ENCODE measurements at regions not wholly inside any gene's neighbourhood (a gene's known extent, or its start where the extent isn't known, plus 50 kb on each side); places are given as distances from the start of the nearest gene placed in this dataset.

- H3K27me3 ChIP-seq: no peaks in the 10 kb centered on the region
- intact Hi-C loops (cut with DNase I): no loop called here
- no peak overlapping the region for H3K27ac ChIP-seq
- TF ChIP-seq, protein P1, sequence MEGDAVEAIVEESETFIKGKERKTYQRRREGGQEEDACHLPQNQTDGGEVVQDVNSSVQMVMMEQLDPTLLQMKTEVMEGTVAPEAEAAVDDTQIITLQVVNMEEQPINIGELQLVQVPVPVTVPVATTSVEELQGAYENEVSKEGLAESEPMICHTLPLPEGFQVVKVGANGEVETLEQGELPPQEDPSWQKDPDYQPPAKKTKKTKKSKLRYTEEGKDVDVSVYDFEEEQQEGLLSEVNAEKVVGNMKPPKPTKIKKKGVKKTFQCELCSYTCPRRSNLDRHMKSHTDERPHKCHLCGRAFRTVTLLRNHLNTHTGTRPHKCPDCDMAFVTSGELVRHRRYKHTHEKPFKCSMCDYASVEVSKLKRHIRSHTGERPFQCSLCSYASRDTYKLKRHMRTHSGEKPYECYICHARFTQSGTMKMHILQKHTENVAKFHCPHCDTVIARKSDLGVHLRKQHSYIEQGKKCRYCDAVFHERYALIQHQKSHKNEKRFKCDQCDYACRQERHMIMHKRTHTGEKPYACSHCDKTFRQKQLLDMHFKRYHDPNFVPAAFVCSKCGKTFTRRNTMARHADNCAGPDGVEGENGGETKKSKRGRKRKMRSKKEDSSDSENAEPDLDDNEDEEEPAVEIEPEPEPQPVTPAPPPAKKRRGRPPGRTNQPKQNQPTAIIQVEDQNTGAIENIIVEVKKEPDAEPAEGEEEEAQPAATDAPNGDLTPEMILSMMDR (IDR thresholded peaks at IDR 0.05): no peak
- no peak for TF ChIP-seq POLR2A (IDR thresholded peaks at IDR 0.05)
- WGBS, 2 donors: 89 to 94% methylated on average over 8 of the region's 8 CpGs
- DNase-seq: no peak
- H3K9me3 ChIP-seq: no peaks in the 10 kb centered on the region
- H3K4me3 ChIP-seq (replicated peaks in 1 of 3): no peak overlapping the region
- H3K4me1 ChIP-seq: peaks cover 9 to 26% of the 10 kb centered on the region in 2 donors
- H3K36me3 ChIP-seq: no peaks in the 10 kb centered on the region
These were observed 256.6 kb downstream of the LOXHD1 start for GRCh38 chr18:46400449-46400848.

- 38 to 40% methylated on average over 5 to 7 of the region's 7 CpGs for WGBS, 2 donors
These were observed 255.4 kb downstream of the LOXHD1 start for GRCh38 chr18:46401486-46402070.

GRCh38 chr18:46402396-46402795 lies 254.6 kb downstream of the LOXHD1 start:
- WGBS, 2 donors: 66 to 89% methylated on average over 4 of the region's 4 CpGs
- no peak for TF ChIP-seq POLR2A (IDR thresholded peaks at IDR 0.05)
- TF ChIP-seq, protein P1 (IDR thresholded peaks at IDR 0.05): no peak
- no peak for DNase-seq
- no peaks in the 10 kb centered on the region for H3K9me3 ChIP-seq
- H3K27ac ChIP-seq: peak overlapping the region in 1 of 3 donors; percentile 34
- intact Hi-C loops (cut with DNase I): no loop called here
- no peaks in the 10 kb centered on the region for H3K27me3 ChIP-seq
- no peak overlapping the region for H3K4me3 ChIP-seq (replicated peaks in 1 of 3)
- no peaks in the 10 kb centered on the region for H3K36me3 ChIP-seq
- H3K4me1 ChIP-seq: peaks cover 9 to 26% of the 10 kb centered on the region in 2 donors

More at GRCh38 chr18:46401486-46402070, 255.4 kb downstream of the LOXHD1 start:
- H3K27me3 ChIP-seq: no peaks in the 10 kb centered on the region
- intact Hi-C loops (cut with DNase I): no loop called here
- H3K4me1 ChIP-seq: peaks cover 9 to 26% of the 10 kb centered on the region in 2 donors
- H3K9me3 ChIP-seq: no peaks in the 10 kb centered on the region
- H3K4me3 ChIP-seq (replicated peaks in 1 of 3): no peak overlapping the region
- DNase-seq: peak; percentile 63 to 64
- no peaks in the 10 kb centered on the region for H3K36me3 ChIP-seq
- no peak for TF ChIP-seq POLR2A (IDR thresholded peaks at IDR 0.05)
- TF ChIP-seq, protein P1 (IDR thresholded peaks at IDR 0.05): no peak
- H3K27ac ChIP-seq: peak overlapping the region; percentile 16 to 34 (median 33)

DNA sequence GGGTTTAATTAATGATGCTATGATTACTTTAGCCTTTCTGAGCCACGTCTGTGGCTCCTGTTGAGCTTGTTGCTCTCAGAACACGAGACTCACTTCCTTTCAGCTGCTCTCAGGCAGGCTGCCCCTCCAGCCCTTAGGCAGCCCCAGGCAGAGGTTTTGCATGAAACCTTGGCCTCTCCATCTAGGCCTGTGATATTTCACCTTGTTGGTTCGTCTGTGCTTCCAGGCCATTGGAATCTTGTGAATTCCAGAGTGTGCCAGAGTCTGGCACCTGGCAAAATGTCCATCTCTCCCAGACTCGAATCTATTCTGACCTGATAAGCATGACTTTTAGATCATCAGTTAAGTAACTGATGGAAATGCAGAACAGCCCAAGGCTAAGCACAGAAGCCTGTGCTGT lies 254.1 kb downstream of the LOXHD1 start:
- H3K36me3 ChIP-seq: no peaks in the 10 kb centered on the region
- H3K9me3 ChIP-seq: no peaks in the 10 kb centered on the region
- intact Hi-C loops (cut with DNase I): no loop called here
- H3K4me3 ChIP-seq (replicated peaks in 1 of 3): no peak overlapping the region
- DNase-seq: no peak
- TF ChIP-seq, protein P1 (IDR thresholded peaks at IDR 0.05): no peak
- TF ChIP-seq POLR2A (IDR thresholded peaks at IDR 0.05): no peak
- H3K27me3 ChIP-seq: no peaks in the 10 kb centered on the region
- peaks cover 9 to 26% of the 10 kb centered on the region in 2 donors for H3K4me1 ChIP-seq
- no peak overlapping the region for H3K27ac ChIP-seq
- 79 to 87% methylated on average over 4 of the region's 4 CpGs for WGBS, 2 donors

- intact Hi-C loops (cut with DNase I): no loop called here
- 90 to 96% methylated on average over 9 of the region's 9 CpGs for WGBS, 2 donors
- no peak overlapping the region for H3K27ac ChIP-seq
- no peak for DNase-seq
- no peak overlapping the region for H3K4me3 ChIP-seq (replicated peaks in 1 of 3)
- H3K27me3 ChIP-seq: no peaks in the 10 kb centered on the region
- no peaks in the 10 kb centered on the region for H3K36me3 ChIP-seq
- H3K4me1 ChIP-seq: peaks cover 9 to 31% of the 10 kb centered on the region in 2 donors
- TF ChIP-seq, protein P1 (IDR thresholded peaks at IDR 0.05): no peak
- TF ChIP-seq POLR2A (IDR thresholded peaks at IDR 0.05): no peak
- no peaks in the 10 kb centered on the region for H3K9me3 ChIP-seq
These were observed 251.0 kb downstream of the LOXHD1 start for GRCh38 chr18:46405832-46406538.

All from thyroid gland (tissue), 4 donors.